HEK293T (cell line): ENCODE measurements at regions not wholly inside any gene's neighbourhood (a gene's known extent, or its start where the extent isn't known, plus 50 kb on each side); places are given as distances from the start of the nearest gene placed in this dataset.
"Not testable (repeated sequence)": the region's sequence is repeated elsewhere in the genome, so short reads cannot be mapped to it uniquely, and the experiment has no call there.

Experiments used
- CTCF ChIA-PET: fragments of 350-600 bp; formaldehyde crosslinking; extraction: SDS; loops from one replicate; lab custom pipeline; 2021; ENCODE audit warnings: antibody characterized with exemption, inconsistent platforms; lab: Yijun Ruan, JAX
- POLR2A ChIA-PET: fragments of 350-600 bp; formaldehyde crosslinking; extraction: SDS; loops from one replicate; lab custom pipeline; 2020; ENCODE audit warnings: antibody characterized with exemption, inconsistent platforms; lab: Yijun Ruan, JAX
- DNase-seq: peaks from one replicate; pipeline ENCODE4 v3.0.0; 2012; ENCODE audit warnings: mixed read lengths; ENCODE audit errors: extremely low spot score
- ARNT ChIP-seq: fragments of 450-650 bp; IDR thresholded peaks from 2 replicates; pipeline ENCODE4 v1.6.1; 2017; ENCODE audit warnings: mild to moderate bottlenecking
- BHLHE40 ChIP-seq: fragments of 450-650 bp; IDR thresholded peaks from 2 replicates; pipeline ENCODE4 v1.6.1; 2016; ENCODE audit warnings: mild to moderate bottlenecking, moderate library complexity, borderline replicate concordance
- CTBP1 ChIP-seq: fragments of 450-650 bp; IDR thresholded peaks from 2 replicates; pipeline ENCODE4 v1.6.1; 2016; ENCODE audit warnings: borderline replicate concordance
- ELF4 ChIP-seq: fragments of 450-650 bp; IDR thresholded peaks from 2 replicates; pipeline ENCODE4 v1.6.1; 2017; ENCODE audit warnings: antibody characterized with exemption
- FOXA1 ChIP-seq: fragments of 450-650 bp; IDR thresholded peaks from 2 replicates; pipeline ENCODE4 v1.6.1; 2016; ENCODE audit warnings: mild to moderate bottlenecking
- FOXK2 ChIP-seq: fragments of 450-650 bp; IDR thresholded peaks from 2 replicates; pipeline ENCODE4 v1.6.1; 2016; ENCODE audit warnings: mild to moderate bottlenecking
- FOXM1 ChIP-seq: fragments of 450-650 bp; IDR thresholded peaks from 2 replicates; pipeline ENCODE4 v1.6.1; 2017; ENCODE audit warnings: mild to moderate bottlenecking, borderline replicate concordance
- HDGF ChIP-seq: fragments of 450-650 bp; IDR thresholded peaks from 2 replicates; pipeline ENCODE4 v1.6.1; 2017; ENCODE audit warnings: antibody characterized with exemption, borderline replicate concordance
- L3MBTL2 ChIP-seq: fragments of 450-650 bp; conservative IDR thresholded peaks from 2 replicates; pipeline ENCODE4 v1.6.1; 2016; ENCODE audit warnings: mild to moderate bottlenecking
- LEF1 ChIP-seq: fragments of 450-650 bp; IDR thresholded peaks from 2 replicates; pipeline ENCODE4 v1.6.1; 2017; ENCODE audit warnings: mild to moderate bottlenecking, borderline replicate concordance
- NFRKB ChIP-seq: fragments of 450-650 bp; IDR thresholded peaks from 2 replicates; pipeline ENCODE4 v1.6.1; 2016; ENCODE audit warnings: mild to moderate bottlenecking, moderate library complexity
- PKNOX1 ChIP-seq: fragments of 450-650 bp; IDR thresholded peaks from 2 replicates; pipeline ENCODE4 v1.6.1; 2016
- SP1 ChIP-seq: fragments of 450-650 bp; IDR thresholded peaks from 2 replicates; pipeline ENCODE4 v1.6.1; 2017
- SUZ12 ChIP-seq: fragments of 450-650 bp; IDR thresholded peaks from 2 replicates; pipeline ENCODE4 v1.6.1; 2016; ENCODE audit warnings: mild to moderate bottlenecking
- TARDBP ChIP-seq: fragments of 450-650 bp; IDR thresholded peaks from 2 replicates; pipeline ENCODE4 v1.6.1; 2016
- ZNF384 ChIP-seq: fragments of 450-650 bp; IDR thresholded peaks from 2 replicates; pipeline ENCODE4 v1.6.1; 2016

GRCh38 chr5:124021066-124021641 is 509.2 kb downstream of the CSNK1G3 start:
- ChIA-PET CTCF (interaction anchor here (0.7 kb wide), 1 partner anchor 10 kb away, joined by 3 read pairs; no protein-coding TSS in a partner anchor), POLR2A (no interaction called here)
- TF ChIP-seq ELF4 = no peak
- no peak for TF ChIP-seq LEF1
- no peak for TF ChIP-seq NFRKB
- TF ChIP-seq TARDBP = no peak
- no peak for TF ChIP-seq SP1
- no peak for TF ChIP-seq PKNOX1
- TF ChIP-seq ARNT = no peak
- TF ChIP-seq BHLHE40 = no peak
- TF ChIP-seq FOXA1 = no peak
- TF ChIP-seq HDGF = no peak
- TF ChIP-seq CTBP1 = no peak

GRCh38 chr5:124017321-124017720 is 505.3 kb downstream of the CSNK1G3 start:
- CTCF ChIA-PET, POLR2A ChIA-PET: not testable (repeated sequence)

More at GRCh38 chr5:124021066-124021641, 509.2 kb downstream of the CSNK1G3 start:
- DNase-seq = no peak

GRCh38 chr5:124007675-124008398 is 495.9 kb downstream of the CSNK1G3 start:
- TF ChIP-seq SP1 (no peak), FOXK2 (no peak), CTBP1 (no peak), HDGF (no peak), NFRKB (no peak), ELF4 (no peak), SUZ12 (no peak), ZNF384 (no peak)
- ChIA-PET POLR2A (no interaction called here), CTCF (no interaction called here)
- DNase-seq = no peak

More at GRCh38 chr5:124017321-124017720, 505.3 kb downstream of the CSNK1G3 start:
- DNase-seq = not testable (repeated sequence)

GRCh38 chr5:124001036-124001615 is 489.1 kb downstream of the CSNK1G3 start:
- no peak for DNase-seq
- TF ChIP-seq SP1 (no peak), L3MBTL2 (no peak), ZNF384 (no peak), HDGF (no peak), FOXM1 (no peak), BHLHE40 (no peak), ELF4 (no peak), ARNT (no peak), FOXA1 (no peak), SUZ12 (no peak), TARDBP (no peak), NFRKB (no peak), CTBP1 (no peak), FOXK2 (no peak), PKNOX1 (no peak), LEF1 (no peak)
- ChIA-PET POLR2A (no interaction called here), CTCF (no interaction called here)

- ChIA-PET CTCF (no interaction called here), POLR2A (no interaction called here)
- TF ChIP-seq L3MBTL2 = no peak
- TF ChIP-seq NFRKB = no peak
- TF ChIP-seq ZNF384 = no peak
- no peak for TF ChIP-seq BHLHE40
- no peak for TF ChIP-seq LEF1
- no peak for DNase-seq
Measured at GRCh38 chr5:124000538-124000937, 488.6 kb downstream of the CSNK1G3 start.

GRCh38 chr5:123997462-123998215 is 485.7 kb downstream of the CSNK1G3 start:
- DNase-seq = no peak
- CTCF ChIA-PET = no interaction called here

More at GRCh38 chr5:123997462-123998215, 485.7 kb downstream of the CSNK1G3 start:
- POLR2A ChIA-PET = no interaction called here
- TF ChIP-seq NFRKB (no peak), ARNT (no peak), SP1 (no peak), ELF4 (no peak), PKNOX1 (no peak)
